Stimulated activated CD8-positive, alpha-beta memory T cell treated with anti-CD3 and anti-CD28 coated beads, Interleukin-12 subunit alpha, Interleukin-12 subunit beta, amount 100 ng/mL, for 4 hours (primary cell): ENCODE measurements at regions not wholly inside any gene's neighbourhood (a gene's known extent, or its start where the extent isn't known, plus 50 kb on each side); places are given as distances from the start of the nearest gene placed in this dataset.

Source experiments
- DNase-seq: peaks from one replicate; pipeline ENCODE4 v3.0.0-alpha.2; 2020; ENCODE audit warnings: low read depth

DNA sequence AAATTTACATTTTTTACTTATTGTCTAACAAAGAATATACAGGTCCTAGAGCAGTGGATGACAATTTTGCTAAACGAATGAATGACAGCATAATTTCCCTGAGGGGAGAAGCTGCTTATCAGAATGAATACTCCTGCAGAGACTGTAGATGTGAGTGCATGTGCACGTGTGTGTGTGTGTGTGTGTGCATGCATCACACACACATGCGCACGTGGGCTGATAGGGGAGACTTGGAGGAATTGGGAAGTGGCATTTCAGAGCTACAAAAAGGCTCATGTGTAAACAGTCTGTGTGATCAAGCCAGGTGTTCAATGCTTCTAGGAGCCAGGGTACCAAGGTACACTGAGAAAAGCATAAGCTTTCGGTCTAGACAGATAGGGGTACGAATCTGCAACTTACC, 93.5 kb upstream of the SASH1 start:
- DNase-seq, result no peak

DNA sequence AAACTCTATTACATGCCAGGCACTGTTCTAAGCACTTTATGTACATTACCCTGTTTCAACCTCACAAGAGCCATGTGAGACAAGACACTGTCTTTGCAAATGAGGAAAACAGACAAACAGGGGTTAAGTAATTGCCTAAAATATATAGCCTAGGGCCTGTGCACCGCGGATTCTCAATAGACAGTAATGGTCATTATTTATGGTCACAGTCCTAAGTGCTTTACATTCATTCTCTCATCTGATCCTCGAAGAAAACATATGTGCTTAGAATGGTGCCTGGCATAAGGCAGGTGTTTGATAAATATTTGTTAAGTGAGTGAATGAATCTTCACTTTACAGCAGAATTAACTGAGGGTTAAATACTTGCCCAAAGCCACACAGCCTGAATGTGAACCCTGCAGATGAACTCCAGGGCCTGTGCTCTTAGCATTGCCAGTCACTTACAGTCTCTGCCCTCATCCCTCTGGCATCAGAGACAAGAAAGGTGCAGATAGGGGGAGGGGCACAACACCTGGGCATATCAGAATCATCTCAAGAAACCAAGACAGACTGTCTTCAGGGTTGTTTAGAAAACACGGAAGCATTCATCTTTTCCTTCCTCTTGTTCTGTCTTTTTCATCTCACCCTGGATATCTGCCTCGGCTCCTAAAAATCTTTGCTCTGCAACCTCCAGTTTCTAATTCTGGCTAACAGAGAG, 92.8 kb upstream of the SASH1 start:
- DNase-seq, result no peak

DNA sequence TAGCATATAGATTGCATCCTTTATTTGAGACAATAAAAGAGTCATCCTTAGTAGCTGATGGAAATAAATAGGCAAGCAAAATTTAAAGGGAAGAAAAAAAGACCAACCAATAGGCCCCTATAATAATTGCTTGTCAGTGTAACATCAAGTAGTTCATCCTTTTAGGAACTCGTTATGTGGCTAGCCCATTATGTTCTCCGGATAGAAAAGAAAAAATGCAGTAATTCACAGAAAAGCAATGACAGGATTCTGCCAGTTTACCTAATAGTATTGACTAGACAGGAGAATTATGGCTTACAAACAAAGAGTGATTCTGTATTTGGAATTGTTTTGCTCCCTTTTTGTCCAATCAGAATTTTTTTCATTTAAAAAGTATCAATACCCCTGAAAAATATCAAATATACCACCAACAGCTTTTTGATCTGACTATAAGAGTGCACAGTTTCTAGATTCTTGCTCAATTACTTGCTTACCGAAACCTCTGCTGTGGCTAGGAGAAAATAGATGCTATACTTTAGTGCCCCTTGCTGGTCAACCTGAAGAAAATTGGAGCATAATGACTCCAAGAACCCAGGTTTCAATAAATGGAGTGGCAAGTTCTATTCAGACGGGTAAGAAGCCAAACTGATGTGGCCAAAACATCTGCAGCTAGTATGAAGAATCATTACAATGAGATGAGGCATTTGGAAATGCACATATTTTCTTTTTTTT, 91.5 kb upstream of the SASH1 start:
- no peak for DNase-seq

DNA sequence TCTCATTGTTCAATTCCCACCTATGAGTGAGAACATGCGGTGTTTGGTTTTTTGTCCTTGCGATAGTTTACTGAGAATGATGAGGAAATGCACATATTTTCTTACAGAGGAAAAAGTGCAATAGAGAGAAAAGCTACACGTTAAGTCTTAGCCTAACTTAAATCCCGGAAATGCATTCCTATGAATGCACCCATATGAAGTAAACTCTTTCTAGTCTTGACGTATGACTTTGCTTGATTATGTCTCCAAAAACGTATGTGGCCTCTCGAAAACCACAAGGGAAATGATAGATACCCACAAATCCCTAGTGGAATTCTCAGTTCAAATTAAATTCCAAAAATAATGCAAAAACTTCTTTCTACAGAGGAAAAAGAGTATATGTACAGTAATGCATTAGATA, 90.7 kb upstream of the SASH1 start:
- no peak for DNase-seq

DNA sequence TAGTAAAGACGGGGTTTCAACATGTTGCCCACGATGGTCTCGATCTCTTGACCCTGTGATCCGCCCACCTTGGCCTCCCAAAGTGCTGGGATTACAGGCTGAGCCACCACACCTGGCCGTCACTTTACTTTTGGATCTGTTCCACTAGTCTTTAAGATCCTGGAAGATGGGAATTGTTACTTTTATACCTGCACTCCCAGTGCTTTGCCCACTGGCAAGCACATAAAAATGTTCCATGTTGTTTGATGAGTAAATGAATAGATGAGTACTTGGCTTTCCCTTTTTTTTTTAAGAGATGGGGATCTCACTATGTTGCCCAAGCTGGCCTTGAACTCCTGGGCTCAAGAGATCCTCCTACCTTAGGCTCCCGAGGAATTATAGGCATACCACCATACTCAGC, 84.8 kb upstream of the SASH1 start:
- DNase-seq, result no peak

DNA sequence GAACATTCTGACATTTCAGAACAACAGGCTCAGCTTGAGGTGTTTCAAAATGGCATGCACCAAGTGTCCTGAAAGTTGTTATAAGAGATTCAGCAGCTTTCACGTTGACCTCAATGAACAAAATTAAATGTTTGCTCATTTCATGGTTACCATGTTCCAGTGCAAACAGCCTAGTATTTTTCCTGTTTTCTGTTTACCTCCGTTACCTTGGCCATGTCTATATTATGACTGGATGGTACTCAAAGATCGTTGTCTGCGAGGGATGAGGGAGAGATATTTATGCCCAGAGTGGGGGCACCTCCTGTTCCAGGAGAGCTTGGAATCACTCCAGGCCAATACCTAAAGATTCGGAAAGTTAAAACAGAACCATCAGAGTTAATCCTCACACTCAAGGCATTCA, 83.8 kb upstream of the SASH1 start:
- no peak for DNase-seq

DNA sequence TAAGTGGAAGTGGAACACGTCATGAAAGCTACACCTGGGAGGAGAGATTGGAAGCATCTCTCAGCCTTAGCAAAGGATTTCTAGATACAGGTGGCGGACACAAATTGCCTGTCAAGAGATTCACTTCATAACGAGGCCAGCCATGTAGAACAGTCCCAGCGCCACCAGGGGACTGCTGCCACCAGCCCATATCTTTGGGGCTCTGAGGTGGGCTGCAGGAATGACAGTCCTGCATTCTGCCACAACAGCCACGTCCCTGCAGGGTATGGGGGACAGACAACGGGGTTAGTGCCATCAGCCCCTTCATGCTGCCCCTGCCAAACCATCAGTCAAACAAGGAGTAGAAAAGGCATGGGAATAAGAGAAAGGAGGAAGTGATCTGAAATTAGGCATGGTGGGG, 81.2 kb upstream of the SASH1 start:
- DNase-seq, result no peak

DNA sequence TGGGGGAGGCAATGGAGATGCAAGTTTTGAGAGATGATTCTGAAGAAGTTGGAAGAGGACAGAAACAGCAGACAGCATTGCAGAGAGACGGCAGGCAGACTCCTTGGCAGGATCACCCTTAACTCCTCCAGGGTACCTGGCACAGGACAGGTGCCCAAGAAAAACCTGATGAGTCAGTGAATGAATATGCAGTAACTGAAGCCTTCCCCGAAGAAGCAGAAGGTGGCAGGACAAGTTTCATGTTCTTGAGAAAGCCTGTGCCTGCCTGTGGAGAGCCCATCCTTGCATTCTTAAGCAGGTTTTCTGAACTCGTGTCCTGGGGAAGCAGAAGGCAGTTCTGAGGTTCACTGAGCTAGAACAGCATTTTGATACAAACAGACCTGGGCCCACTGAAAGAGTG, 79.6 kb upstream of the SASH1 start:
- no peak for DNase-seq

DNA sequence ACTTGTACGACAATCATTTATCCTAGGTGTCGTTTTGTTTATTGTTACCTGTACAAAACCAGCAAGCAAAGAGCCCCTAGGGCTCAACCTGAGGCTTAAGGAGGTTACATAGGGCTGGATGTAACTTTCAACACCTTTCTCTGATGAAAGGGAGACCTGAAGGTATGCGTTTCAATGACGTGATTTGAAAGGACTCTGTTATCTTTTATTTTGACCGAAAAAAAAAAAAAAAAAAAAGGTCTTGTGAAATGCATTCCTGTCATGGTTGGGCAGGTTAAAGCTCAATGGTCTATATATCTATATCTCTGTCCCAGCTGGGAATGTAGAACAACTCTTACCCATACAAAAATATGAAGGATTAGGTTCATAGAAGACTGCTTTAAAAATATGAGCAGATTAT, 78.7 kb upstream of the SASH1 start:
- DNase-seq, result no peak

DNA sequence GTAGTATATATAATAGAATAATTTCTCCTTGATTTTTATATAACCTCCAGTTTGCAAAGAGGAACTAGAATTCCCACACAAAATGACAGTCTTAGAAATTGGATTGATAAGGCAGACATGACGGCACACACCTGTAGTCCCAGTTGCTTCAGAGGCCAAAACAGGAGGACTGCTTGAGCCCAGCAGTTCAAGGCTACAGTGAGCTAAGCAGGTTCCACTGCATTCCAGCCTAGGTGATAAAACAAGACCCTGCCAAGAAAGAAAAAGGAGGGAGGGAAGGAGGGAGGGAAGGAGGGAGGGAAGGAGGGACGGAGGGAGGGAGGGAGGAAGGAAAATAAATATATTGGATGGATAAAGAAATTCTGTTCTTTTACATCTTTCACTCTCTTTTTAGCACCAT, 77.6 kb upstream of the SASH1 start:
- DNase-seq, result no peak

DNA sequence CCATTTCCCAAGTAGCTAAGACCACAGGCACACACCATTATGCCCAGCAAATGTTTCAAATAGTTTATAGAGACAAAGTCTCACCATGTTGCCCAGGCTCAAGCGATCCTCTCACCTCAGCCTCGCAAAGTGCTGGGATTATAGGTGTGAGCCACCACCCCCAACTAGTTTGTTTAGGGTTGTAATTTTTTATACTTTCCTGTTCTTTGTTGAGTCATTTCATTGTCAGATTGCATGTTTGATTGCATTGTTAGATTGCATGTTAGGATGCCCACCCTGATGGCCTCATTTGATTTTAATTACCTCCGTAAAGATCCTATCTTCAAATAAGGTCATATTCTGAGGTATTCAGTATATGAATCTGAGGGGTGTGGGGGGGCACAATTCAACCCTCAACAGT, 73.3 kb upstream of the SASH1 start:
- no peak for DNase-seq

DNA sequence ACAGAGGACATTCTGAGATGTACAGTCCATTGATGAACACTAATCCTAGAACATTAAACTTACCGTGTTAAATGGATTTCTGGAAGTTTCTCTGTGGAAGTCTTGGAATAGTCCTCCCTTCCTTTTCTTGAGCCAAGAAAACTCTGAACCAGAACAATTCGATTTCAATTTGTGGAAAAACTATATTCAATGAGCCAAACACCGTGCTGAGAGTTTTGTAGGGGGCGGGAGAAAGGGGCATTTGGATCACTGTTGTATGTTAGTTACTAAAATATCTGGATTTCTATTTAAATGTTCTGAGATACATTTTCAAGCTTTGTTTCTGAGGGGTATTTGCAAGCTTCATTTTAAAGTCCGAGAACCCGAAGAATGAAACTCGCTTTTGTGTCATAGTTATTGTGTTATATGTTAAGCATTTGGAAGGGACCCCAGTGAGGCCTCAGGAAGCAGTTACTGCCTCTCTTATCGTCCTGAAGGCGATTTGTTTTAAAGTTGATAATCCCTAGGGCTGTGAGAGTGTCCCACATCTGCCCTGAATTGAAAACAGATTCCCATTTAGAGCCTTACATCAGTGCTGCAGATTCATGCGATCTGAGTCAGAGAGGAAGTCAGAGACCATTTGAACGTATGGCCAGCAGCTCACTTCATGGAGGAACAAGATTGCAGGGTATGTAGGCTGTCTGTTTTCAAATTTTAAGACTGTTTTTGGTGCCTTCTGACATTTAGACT, 70.8 kb upstream of the SASH1 start:
- no peak for DNase-seq

DNA sequence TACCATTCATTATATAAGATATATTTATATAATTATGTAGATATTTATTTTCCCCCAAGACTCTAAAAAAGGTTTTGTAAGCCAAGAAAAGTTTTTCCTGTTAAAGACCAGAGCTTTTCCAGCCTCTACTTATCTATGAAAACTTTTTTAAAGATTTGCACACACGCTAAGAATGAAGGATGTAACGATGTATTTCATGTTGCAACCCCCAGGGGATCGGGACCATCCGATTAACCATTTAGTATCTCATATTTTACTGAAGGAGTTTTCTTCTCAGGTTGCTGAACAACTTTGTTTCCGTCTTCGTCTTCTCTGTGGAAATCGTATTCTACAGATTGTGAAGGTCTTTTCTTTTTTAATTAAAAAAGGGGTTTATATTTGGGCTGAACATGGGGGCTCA, 70.0 kb upstream of the SASH1 start:
- DNase-seq, result no peak

DNA sequence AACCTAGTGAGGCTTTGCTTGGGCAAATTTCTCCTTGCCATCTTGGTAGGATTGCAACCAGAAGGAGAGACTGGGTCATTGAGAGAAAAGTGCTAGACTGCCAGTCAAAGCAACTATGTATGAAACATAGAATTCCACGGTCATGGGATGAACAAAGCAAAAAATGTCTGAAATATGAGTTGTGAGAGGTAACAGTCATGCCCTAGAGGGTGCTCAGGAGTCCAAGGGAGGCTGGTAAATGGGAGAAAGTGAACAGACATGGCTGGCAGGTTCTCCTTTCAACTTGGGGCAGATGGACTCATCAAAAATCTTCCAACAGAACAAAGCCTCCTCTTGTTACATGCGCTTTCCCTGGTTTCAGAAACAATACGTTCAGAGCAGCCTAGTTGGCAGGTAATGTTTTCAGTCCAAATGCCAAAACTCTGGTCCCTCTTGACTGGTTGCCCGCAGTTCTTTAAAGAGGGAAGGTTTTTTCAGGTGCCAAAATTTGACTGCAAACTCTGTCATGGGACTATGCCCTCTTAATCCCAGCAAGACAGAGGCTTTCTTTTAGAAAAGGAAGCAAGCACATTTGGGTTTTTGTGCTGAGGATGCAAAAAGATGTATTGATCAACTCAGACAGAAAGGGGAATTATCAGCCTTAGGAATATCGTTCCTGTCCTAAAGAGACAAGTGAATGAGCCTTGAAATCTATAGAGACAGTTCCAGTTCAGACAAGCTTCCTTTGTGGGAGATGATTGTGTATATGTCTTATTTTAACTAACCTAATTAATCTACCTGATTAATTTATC, 68.5 kb upstream of the SASH1 start:
- no peak for DNase-seq

DNA sequence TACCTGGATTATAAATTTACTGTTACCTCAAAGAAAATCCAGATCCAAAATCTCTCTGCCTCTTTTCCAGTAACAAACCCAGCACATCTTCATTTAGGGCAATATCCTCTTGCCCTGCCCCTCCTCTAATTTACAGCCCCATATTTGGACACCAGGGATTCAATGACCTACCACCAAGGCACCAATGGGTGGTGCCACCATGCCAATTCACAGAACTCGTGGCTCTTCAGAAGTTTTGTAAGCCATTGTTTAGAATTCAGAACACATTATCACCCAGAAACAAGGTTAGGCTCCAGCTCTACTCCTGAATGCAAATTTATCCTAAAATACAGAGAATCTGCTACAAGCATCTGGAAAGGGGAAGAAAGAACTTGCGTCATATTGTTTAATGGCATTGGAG, 67.8 kb upstream of the SASH1 start:
- DNase-seq, result no peak

DNA sequence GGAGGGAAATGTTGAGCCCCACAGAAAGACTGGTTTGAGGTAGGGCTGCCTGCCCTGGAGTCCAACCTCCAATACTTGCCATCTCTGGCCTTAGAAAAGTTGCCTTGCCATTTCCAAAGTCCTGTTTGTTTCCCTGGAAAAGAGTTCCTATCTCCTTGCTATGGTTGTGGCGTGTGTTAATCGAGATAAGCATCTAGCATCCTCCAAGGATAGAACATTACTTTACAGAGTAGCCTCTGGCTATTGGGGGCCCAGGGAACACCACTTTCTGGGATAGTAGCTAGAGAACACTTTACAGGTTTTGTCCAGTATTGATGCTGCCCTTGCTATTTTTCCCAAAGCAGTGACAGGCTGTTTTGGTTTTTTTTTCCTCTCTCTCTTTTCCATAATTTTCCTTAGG, 57.4 kb upstream of the SASH1 start:
- DNase-seq, result no peak

DNA sequence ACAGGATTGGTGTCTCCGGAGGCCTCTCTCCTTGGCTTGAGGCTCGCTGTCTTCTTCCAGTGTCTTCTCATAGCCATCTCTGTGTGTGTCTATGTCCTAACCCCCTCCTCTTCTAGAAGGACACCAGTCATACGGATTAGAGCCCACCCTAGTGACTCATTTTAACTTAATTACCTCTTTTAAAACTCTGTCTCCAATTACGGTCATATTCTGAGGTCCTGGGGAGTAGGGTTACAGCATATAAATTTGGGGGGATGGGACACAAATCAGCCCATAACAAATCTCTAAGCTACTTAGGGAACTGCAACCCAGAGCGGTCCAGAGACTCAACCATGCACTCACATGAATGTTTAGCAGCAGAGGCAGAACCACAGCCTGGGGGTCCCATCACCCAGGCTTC, 56.1 kb upstream of the SASH1 start:
- no peak for DNase-seq

DNA sequence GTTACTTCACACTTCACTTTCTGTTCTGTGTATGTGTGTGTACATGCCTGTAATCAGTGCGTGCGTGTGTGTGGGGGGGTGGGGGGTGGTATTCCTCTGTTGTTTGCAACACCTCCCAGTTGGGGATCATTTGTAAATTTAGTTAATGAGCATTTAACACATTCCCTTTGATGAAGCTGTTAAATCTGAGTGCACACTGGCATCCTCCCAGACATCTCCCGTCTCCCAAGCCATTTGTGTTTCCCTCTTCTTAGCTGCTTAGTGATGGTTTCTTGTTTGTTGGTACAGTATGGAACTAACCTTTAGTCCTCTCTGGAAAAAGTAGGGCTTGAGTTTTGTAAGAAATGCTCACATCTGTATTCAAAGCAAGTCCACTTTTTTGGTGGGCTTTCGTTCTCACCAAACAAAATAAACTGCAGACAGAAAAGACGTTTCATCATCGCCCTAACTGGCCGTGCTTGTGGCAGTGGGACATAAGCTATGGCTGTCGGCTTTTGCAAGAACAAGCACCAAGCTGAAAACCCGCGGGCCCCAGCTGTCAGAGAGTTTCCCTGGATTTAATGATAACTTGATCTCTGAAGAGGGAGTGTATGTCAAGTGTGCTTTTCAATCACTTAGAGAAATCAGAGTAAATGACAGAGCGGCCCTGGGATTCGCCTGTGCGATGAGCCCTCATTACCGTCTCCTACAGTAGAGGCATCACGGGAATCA, 54.9 kb upstream of the SASH1 start:
- no peak for DNase-seq

DNA sequence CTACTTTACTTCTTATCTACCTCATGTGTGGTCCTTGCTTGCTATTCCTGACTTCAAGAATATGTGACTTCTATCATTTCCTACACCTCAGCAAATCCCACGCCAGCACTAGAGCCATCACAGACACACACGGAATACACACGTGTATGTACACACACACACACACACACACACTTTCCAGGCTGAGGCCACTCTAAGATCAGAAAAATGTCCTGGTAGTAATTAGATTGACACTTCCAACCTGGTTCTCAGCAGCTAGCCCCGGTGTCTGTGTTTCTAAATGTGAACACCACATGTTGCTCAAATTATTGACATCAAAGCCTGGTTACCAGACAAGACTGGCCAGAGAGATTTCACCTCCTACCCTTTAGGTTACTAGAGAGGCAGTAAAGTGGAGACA, 54.1 kb upstream of the SASH1 start:
- DNase-seq, result no peak

DNA sequence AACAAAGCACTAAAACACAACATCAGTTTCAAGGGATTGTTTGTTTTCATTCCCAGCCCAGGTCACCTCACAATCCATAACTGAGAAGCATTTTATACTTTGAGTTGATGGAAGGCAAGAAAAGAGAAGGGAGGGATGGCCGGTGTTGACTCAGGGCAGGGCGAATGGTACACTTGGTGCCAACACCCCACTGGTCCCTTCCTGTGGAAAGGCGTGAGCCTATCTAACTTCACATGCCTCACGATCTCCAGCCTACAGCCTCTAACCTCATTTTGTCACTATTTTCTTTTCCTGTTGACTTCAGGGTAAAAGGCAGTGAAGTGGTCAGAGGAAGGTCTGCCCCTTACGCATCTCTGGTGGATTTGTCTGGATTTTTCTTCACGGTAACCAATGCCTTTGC, 53.5 kb upstream of the SASH1 start:
- DNase-seq, result no peak

DNA sequence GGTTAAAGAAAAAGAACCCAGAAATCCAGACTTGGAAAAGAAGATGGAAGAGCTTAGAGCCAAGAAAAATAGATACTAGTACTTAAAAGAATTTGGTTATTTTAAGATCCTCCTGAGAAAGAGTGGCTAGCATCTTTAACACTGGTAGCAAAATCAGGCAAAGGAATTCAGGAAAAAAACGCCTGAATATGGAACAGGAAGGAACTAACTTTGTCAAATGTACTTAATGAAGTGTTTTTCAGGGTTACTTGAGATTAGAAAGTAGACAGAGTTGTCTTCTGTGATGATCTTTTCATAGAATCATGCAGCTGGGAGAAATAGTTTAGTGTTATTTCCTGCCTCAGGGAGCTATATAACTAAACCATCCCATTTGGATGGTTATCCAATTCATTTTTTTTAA, 50.8 kb upstream of the SASH1 start:
- DNase-seq, result no peak
